Vagina (tissue), 2 donors: ENCODE measurements at regions not wholly inside any gene's neighbourhood (a gene's known extent, or its start where the extent isn't known, plus 50 kb on each side); places are given as distances from the start of the nearest gene placed in this dataset.
A peak's percentile ranks its signal among the peaks of the same experiment; 100 is the strongest.

ENCODE experiments used
- DNase-seq, 2 donors: peaks; one replicate each; pipeline ENCODE4 v3.0.0-alpha.2; 2017; ENCODE audit errors: extremely low spot score in 2 of 2
- H3K27ac ChIP-seq: fragments of 200-600 bp; sonication (generic); one replicate; pipeline ENCODE4 v1.5.1; 2019
- H3K27me3 ChIP-seq: fragments of 200-600 bp; sonication (generic); one replicate; pipeline ENCODE4 v1.5.1; 2019
- H3K36me3 ChIP-seq, 2 donors: fragments of 200-600 bp; sonication (generic); one replicate each; pipeline ENCODE4 v1.5.1; 2017 to 2019
- H3K4me1 ChIP-seq: fragments of 200-600 bp; sonication (generic); one replicate; pipeline ENCODE4 v1.5.1; 2019
- H3K4me3 ChIP-seq, 2 donors: fragments of 200-600 bp; sonication (generic); 1 replicate in 1 of 2; 2 replicates in 1 of 2; pipeline ENCODE4 v1.5.1; 2016 to 2019
- H3K9me3 ChIP-seq: fragments of 200-600 bp; sonication (generic); one replicate; pipeline ENCODE4 v1.5.1; 2019
- POLR2A ChIP-seq, 2 donors: fragments of 450-650 bp; IDR thresholded peaks; one replicate each; pipeline ENCODE4 v1.6.1; 2017; ENCODE audit warnings: antibody characterized with exemption in 2 of 2, mild to moderate bottlenecking in 2 of 2, moderate library complexity in 2 of 2
- POLR2AphosphoS5 ChIP-seq, 2 donors: sonication (generic); formaldehyde crosslinking; IDR thresholded peaks; one replicate each; pipeline ENCODE4 v1.9.0; 2017; ENCODE audit warnings: antibody characterized with exemption in 2 of 2, mild to moderate bottlenecking in 2 of 2, low read depth in 1 of 2; ENCODE audit not compliant: insufficient read depth in 1 of 2
- intact Hi-C: fragments of 100-400 bp; cut with DNase I; formaldehyde crosslinking; loops from one replicate; pipeline ENCODE4 v1.15.1; 2023
- TF ChIP-seq, protein P1 (sequence below), 3 experiments: fragments of 450-650 bp in 2 of 3; fragments of 200-600 bp in 1 of 3; sonication (generic) in 1 of 3; IDR thresholded peaks; one replicate each; pipeline ENCODE4 v1.5.1; 2017 to 2019; ENCODE audit warnings: antibody characterized with exemption in 3 of 3, mild to moderate bottlenecking in 2 of 3, moderate library complexity in 2 of 3

DNA sequence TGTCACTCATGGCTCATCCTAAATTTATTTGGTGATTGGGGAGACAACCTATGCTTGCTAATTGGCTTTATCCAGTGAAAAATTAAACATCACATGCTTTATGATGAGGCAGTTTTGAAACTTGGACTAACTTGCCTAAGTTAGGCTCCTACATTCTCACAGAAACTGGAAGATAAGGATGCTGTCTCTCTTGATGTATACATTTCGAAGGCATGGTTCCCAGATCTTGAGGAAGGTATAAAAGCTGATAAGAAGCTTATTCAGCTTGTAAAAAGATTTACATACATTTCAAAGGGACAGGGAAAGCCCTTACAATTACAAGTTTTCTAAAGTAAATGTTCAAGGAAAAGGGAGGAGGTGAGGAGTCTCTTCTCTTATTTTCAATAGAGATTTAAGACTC lies 561.7 kb downstream of the IPMK start:
- TF ChIP-seq POLR2A (IDR thresholded peaks at IDR 0.05) = no peak
- no peak for TF ChIP-seq POLR2AphosphoS5 (IDR thresholded peaks at IDR 0.05; ENCODE audit: insufficient read depth in 1 of 2, low read depth in 1 of 2)
- TF ChIP-seq, protein P1, sequence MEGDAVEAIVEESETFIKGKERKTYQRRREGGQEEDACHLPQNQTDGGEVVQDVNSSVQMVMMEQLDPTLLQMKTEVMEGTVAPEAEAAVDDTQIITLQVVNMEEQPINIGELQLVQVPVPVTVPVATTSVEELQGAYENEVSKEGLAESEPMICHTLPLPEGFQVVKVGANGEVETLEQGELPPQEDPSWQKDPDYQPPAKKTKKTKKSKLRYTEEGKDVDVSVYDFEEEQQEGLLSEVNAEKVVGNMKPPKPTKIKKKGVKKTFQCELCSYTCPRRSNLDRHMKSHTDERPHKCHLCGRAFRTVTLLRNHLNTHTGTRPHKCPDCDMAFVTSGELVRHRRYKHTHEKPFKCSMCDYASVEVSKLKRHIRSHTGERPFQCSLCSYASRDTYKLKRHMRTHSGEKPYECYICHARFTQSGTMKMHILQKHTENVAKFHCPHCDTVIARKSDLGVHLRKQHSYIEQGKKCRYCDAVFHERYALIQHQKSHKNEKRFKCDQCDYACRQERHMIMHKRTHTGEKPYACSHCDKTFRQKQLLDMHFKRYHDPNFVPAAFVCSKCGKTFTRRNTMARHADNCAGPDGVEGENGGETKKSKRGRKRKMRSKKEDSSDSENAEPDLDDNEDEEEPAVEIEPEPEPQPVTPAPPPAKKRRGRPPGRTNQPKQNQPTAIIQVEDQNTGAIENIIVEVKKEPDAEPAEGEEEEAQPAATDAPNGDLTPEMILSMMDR (IDR thresholded peaks at IDR 0.05) = no peak
- Histone ChIP-seq H3K27ac (no peak overlapping the region), H3K4me3 (no peak overlapping the region), H3K27me3 (no peaks in the 10 kb centered on the region), H3K36me3 (no peaks in the 10 kb centered on the region), H3K4me1 (no peaks in the 10 kb centered on the region), H3K9me3 (no peaks in the 10 kb centered on the region)
- no peak for DNase-seq
- intact Hi-C loops = no loop called here

DNA sequence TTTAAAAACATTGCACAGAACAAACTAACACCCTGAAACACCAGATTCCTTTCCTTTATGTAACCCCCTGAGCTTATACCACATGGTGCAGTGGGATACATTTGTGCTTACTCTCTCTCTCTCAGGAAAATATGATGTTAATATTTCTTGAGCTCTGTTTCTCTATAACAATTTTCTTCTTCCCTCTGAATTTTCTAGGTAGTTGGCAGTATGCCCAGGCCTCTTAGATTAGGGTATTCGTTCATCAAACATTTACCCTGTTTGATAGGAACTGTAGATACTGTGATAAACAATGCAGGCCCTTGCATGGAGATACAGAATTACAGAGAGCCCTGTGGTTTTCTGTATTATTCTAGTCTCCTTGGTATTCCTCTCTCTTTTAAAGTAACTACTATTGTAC lies 567.8 kb downstream of the IPMK start:
- H3K4me1 ChIP-seq = peaks cover 4% of the 10 kb centered on the region
- no peak overlapping the region for H3K27ac ChIP-seq
- DNase-seq = no peak
- H3K9me3 ChIP-seq = no peaks in the 10 kb centered on the region
- H3K27me3 ChIP-seq = no peaks in the 10 kb centered on the region
- no peak overlapping the region for H3K4me3 ChIP-seq
- TF ChIP-seq POLR2A (IDR thresholded peaks at IDR 0.05) (no peak), POLR2AphosphoS5 (IDR thresholded peaks at IDR 0.05; ENCODE audit: insufficient read depth in 1 of 2, low read depth in 1 of 2) (no peak)
- TF ChIP-seq, protein P1 (IDR thresholded peaks at IDR 0.05) = no peak
- no peaks in the 10 kb centered on the region for H3K36me3 ChIP-seq
- intact Hi-C loops = no loop called here

DNA sequence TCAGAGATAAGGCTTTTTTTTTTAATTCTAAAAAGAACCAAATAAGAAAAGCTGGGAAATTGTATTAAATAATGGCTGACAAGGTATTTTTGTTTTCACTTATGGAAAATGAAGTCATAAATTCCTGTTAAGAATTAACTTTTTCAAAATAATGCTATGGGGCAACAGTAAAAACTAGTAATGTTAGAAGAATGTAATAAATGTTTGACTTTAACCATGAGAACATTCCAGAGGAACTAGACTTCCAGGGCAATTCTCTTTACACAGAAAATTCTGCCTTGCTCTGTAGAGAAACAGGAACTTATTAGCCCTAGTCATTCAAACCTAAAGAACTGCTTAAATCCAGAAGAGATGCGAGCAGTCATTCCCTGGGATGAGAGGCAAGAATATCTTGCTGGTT lies 571.1 kb downstream of the IPMK start:
- H3K9me3 ChIP-seq = no peaks in the 10 kb centered on the region
- intact Hi-C loops = no loop called here
- peaks cover 4% of the 10 kb centered on the region for H3K4me1 ChIP-seq
- TF ChIP-seq POLR2A (IDR thresholded peaks at IDR 0.05) (no peak), POLR2AphosphoS5 (IDR thresholded peaks at IDR 0.05; ENCODE audit: insufficient read depth in 1 of 2, low read depth in 1 of 2) (no peak)
- TF ChIP-seq, protein P1 (IDR thresholded peaks at IDR 0.05) = no peak
- H3K27ac ChIP-seq = peak overlapping the region; percentile 9
- DNase-seq = no peak
- H3K4me3 ChIP-seq = no peak overlapping the region
- H3K36me3 ChIP-seq = no peaks in the 10 kb centered on the region
- H3K27me3 ChIP-seq = no peaks in the 10 kb centered on the region

DNA sequence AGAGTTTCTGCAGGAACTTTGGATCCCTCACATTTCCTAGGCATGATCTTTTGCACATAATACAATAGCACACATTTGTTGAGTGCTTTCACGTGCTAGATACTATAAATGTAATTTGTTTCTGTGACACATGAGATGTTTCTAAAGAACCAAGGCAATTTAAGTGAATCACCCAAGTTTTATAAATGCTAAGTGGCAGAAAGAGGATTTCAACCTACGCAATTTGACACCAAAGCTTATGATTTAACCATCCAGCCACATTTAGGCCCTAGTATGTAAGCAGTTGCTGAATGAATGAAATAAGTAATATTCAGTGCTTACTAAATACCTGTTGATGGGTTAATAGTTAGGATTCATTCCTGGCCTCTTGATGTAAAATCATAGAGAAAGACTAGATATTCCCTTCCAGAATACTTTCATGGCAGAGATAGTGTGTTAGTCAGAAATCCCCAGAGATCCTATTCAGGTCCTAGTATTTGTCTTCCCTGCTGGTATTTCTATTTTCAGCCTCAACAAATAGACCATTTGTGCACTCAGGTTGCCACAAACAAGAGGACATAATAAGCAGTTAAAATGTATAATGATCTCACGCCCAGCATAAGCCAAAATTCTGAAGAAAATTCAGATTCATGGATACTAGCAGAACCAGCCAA lies 572.6 kb downstream of the IPMK start:
- no peak overlapping the region for H3K27ac ChIP-seq
- no peak for DNase-seq
- intact Hi-C loops = no loop called here
- H3K36me3 ChIP-seq = no peaks in the 10 kb centered on the region
- no peak overlapping the region for H3K4me3 ChIP-seq
- no peak for TF ChIP-seq POLR2AphosphoS5 (IDR thresholded peaks at IDR 0.05; ENCODE audit: insufficient read depth in 1 of 2, low read depth in 1 of 2)
- TF ChIP-seq, protein P1 (IDR thresholded peaks at IDR 0.05) = no peak
- no peak for TF ChIP-seq POLR2A (IDR thresholded peaks at IDR 0.05)
- H3K27me3 ChIP-seq = no peaks in the 10 kb centered on the region
- peaks cover 4% of the 10 kb centered on the region for H3K4me1 ChIP-seq
- no peaks in the 10 kb centered on the region for H3K9me3 ChIP-seq

DNA sequence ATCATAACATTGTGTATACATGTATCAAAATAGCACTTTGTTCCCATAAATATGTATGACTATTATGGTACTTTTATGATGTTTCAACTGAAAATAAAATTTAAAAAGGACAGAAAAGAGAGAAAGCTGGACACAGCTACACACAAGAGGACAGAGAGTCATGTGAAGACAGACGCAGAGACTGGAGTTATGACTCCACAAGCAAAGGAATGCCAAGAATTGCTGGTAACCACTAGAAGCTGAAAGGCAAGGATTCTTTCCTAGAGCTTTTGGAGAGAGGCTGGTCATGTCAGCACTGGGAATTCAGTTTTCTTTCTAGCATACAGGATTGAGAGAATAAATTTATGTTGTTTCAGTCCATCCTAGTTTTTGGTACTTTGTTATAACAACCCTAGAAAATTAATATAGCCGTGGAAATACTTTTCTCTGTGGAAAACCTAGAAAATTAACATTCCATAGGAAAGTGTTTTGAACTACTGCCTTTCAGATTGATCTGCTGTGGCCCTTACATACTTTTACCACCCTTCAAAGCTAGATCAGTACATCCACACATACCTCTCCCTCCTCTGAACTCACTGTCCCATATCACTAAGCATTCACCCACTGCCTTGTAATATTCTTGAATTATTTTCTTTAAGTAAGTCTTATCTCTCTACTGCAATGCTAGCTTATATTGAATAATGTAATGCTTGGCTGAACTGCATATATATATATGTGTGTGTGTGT lies 575.3 kb downstream of the IPMK start:
- DNase-seq = no peak
- intact Hi-C loops = no loop called here

More for the DNA sequence above, 575.3 kb downstream of the IPMK start:
- Histone ChIP-seq H3K4me3 (no peak overlapping the region), H3K36me3 (no peaks in the 10 kb centered on the region), H3K4me1 (peaks cover 4% of the 10 kb centered on the region), H3K27ac (no peak overlapping the region), H3K9me3 (no peaks in the 10 kb centered on the region), H3K27me3 (no peaks in the 10 kb centered on the region)
- TF ChIP-seq, protein P1 (IDR thresholded peaks at IDR 0.05) = no peak
- TF ChIP-seq POLR2A (IDR thresholded peaks at IDR 0.05) = no peak
- no peak for TF ChIP-seq POLR2AphosphoS5 (IDR thresholded peaks at IDR 0.05; ENCODE audit: insufficient read depth in 1 of 2, low read depth in 1 of 2)
